Progenitor cell of endocrine pancreas (in vitro differentiated cells): ENCODE measurements at regions not wholly inside any gene's neighbourhood (a gene's known extent, or its start where the extent isn't known, plus 50 kb on each side); places are given as distances from the start of the nearest gene placed in this dataset.
"Not testable (repeated sequence)": the region's sequence is repeated elsewhere in the genome, so short reads cannot be mapped to it uniquely, and the experiment has no call there.

Source experiments
- DNase-seq: peaks from one replicate; pipeline ENCODE4 v3.0.0; 2021; ENCODE audit warnings: low spot score; ENCODE audit not compliant: unreplicated experiment
- H3K27ac Mint-ChIP-seq: 2 replicates; pipeline ENCODE4 v1.8.0; 2021; ENCODE audit warnings: mild to moderate bottlenecking, moderate library complexity, mixed read lengths
- H3K27me3 Mint-ChIP-seq: 2 replicates; pipeline ENCODE4 v1.8.0; 2021; ENCODE audit warnings: mixed read lengths
- H3K36me3 Mint-ChIP-seq: 2 replicates; pipeline ENCODE4 v1.8.0; 2022; ENCODE audit warnings: mixed read lengths; ENCODE audit not compliant: insufficient read depth
- H3K4me1 Mint-ChIP-seq: 2 replicates; pipeline ENCODE4 v1.8.0; 2021; ENCODE audit warnings: low read depth, mixed read lengths
- H3K4me3 Mint-ChIP-seq: 2 replicates; pipeline ENCODE4 v1.8.0; 2021; ENCODE audit warnings: low read depth, mild to moderate bottlenecking, moderate library complexity, mixed read lengths
- H3K9me3 Mint-ChIP-seq: 2 replicates; pipeline ENCODE4 v1.8.0; 2021; ENCODE audit warnings: low read depth, mixed read lengths
- TF ChIP-seq, protein P1 (sequence below): fragments of 200-600 bp; sonication (generic); IDR thresholded peaks from one replicate; pipeline ENCODE4 v1.5.0; 2021; ENCODE audit warnings: antibody characterized with exemption, mild to moderate bottlenecking; ENCODE audit not compliant: unreplicated experiment

DNA sequence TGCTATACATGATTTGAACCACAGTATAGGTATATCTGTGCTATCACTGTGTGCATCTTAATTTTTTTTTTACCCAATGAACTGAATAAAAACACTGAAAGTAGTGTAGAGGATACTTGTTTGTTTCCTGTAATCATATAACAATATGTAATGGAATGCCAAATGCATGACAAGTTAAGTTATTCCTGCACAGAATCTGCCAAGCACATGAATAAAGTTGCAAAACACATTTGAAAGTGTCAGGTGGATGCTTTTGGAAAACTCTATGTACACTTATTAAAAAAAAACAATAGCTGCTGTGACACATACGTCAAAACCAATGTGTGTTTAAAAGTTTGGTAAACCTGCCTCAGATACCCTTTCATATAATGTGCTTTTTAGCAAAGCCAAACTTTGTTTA lies 1638.1 kb upstream of the SEL1L start:
- no peaks in the 10 kb centered on the region for H3K27me3 Mint-ChIP-seq
- no peaks in the 10 kb centered on the region for H3K4me1 Mint-ChIP-seq
- H3K36me3 Mint-ChIP-seq: no peaks in the 10 kb centered on the region
- no peak overlapping the region for H3K4me3 Mint-ChIP-seq
- peaks cover 3% of the 10 kb centered on the region for H3K9me3 Mint-ChIP-seq
- TF ChIP-seq, protein P1, sequence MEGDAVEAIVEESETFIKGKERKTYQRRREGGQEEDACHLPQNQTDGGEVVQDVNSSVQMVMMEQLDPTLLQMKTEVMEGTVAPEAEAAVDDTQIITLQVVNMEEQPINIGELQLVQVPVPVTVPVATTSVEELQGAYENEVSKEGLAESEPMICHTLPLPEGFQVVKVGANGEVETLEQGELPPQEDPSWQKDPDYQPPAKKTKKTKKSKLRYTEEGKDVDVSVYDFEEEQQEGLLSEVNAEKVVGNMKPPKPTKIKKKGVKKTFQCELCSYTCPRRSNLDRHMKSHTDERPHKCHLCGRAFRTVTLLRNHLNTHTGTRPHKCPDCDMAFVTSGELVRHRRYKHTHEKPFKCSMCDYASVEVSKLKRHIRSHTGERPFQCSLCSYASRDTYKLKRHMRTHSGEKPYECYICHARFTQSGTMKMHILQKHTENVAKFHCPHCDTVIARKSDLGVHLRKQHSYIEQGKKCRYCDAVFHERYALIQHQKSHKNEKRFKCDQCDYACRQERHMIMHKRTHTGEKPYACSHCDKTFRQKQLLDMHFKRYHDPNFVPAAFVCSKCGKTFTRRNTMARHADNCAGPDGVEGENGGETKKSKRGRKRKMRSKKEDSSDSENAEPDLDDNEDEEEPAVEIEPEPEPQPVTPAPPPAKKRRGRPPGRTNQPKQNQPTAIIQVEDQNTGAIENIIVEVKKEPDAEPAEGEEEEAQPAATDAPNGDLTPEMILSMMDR: no peak
- DNase-seq: no peak
- no peak overlapping the region for H3K27ac Mint-ChIP-seq

DNA sequence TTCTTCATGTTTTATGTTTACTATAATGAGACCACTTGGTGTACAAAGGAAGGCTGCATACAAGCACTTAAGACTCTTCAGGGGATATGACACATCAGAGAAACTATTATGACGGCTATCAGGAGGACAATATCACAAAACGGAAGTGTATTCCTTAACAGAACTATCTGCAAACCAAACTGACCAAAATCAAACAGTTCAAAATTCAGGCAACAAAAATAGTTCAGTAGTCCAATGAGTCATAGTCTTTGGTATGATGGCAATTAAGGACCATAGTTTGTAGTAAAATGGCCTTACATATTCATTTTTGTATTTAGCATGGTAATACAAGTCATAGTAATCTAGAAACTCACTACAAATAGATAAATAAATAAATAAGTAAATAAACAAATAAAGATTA lies 1638.7 kb upstream of the SEL1L start:
- Mint-ChIP-seq H3K9me3 (peaks cover 3% of the 10 kb centered on the region), H3K4me3 (no peak overlapping the region), H3K36me3 (no peaks in the 10 kb centered on the region), H3K27ac (no peak overlapping the region), H3K4me1 (no peaks in the 10 kb centered on the region), H3K27me3 (no peaks in the 10 kb centered on the region)
- TF ChIP-seq, protein P1: no peak
- DNase-seq: no peak

DNA sequence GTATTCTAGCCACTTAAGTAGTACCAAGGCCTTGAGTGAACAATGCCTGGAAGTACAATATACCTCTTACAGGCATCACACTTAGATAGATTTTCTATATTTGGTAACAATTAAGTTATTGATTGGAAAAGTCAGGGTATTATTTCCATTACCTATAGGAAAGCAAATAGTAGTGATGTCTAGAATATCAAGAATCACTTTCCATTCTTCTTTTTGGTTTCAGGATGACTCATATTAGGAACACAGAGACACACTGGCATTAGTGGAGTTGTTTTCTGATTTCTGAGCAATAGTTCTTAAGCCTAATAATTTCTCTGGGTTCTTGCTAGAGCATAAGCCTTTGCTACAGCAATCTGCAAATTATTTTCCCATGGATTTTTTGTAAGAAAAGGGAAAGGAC lies 1640.0 kb upstream of the SEL1L start:
- DNase-seq: no peak
- no peaks in the 10 kb centered on the region for H3K27me3 Mint-ChIP-seq
- TF ChIP-seq, protein P1: no peak
- peaks cover 3% of the 10 kb centered on the region for H3K9me3 Mint-ChIP-seq
- H3K4me1 Mint-ChIP-seq: no peaks in the 10 kb centered on the region
- no peaks in the 10 kb centered on the region for H3K36me3 Mint-ChIP-seq
- H3K4me3 Mint-ChIP-seq: no peak overlapping the region
- H3K27ac Mint-ChIP-seq: no peak overlapping the region

DNA sequence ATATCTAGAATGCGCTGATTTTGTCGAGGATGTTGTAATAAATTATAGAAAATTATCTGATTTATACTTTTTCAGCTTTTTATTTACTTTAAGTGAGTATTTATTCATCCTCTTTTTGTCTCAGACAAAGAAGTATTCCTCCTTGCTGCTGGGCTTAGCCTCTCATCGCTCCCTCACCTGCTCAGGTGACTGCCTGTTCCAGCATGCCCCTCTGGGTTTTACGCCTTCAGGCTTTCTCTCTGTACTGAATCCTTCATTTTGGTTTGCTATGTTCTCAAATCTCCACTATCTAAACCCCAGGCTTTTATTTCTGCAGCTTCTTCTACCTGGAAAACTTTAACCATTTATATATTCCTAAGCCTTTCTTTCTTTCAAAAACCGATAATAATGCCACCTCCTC lies 1650.9 kb upstream of the SEL1L start:
- no peak for DNase-seq
- H3K27me3 Mint-ChIP-seq: no peaks in the 10 kb centered on the region
- H3K27ac Mint-ChIP-seq: no peak overlapping the region
- H3K4me3 Mint-ChIP-seq: no peak overlapping the region
- H3K36me3 Mint-ChIP-seq: no peaks in the 10 kb centered on the region
- TF ChIP-seq, protein P1: no peak
- H3K4me1 Mint-ChIP-seq: peaks cover 2% of the 10 kb centered on the region
- no peaks in the 10 kb centered on the region for H3K9me3 Mint-ChIP-seq

DNA sequence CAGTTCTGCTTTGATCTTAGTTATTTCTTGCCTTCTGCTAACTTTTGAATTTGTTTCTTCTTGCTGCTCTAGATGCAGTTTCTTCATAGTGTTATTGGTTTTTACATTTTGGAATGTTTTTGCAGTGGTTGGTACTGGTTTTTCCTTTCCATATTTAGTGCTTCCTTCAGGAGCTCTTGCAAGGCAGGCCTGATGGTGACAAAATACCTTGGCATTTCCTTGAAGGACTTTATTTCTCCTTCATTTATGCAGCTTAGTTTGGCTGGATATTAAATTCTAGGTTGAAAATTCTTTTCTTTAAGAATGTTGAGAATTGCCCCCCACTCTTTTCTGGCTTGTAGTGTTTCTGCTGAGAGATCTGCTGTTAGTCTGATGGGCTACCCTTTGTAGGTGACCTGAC lies 1654.7 kb upstream of the SEL1L start:
- not testable (repeated sequence) for H3K9me3 Mint-ChIP-seq, H3K27ac Mint-ChIP-seq, H3K27me3 Mint-ChIP-seq, H3K36me3 Mint-ChIP-seq, H3K4me1 Mint-ChIP-seq, DNase-seq, H3K4me3 Mint-ChIP-seq

DNA sequence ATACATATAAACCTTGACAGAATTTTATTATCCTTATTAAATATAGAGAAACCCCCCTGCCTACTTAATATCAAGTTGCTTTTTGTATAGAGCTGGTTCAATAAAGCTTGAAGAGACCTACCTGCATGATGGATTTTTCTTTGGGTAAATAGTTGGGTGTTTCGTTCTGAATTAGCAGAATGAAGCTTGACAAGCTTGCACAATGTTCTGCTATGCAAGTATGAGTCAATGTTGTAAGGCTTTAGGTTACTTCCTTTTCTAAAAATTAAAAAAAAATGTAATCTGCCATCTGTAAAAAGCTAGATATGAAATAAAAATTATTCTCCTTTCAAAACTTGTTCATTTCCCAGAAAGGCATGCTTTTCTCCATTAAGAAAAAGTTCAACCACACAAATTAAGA lies 1662.6 kb upstream of the SEL1L start:
- Mint-ChIP-seq H3K9me3 (no peaks in the 10 kb centered on the region), H3K4me3 (no peak overlapping the region), H3K4me1 (no peaks in the 10 kb centered on the region), H3K27me3 (no peaks in the 10 kb centered on the region), H3K27ac (no peak overlapping the region), H3K36me3 (no peaks in the 10 kb centered on the region)
- DNase-seq: no peak
- TF ChIP-seq, protein P1: no peak
